ENCODE measurements at regions not wholly inside any gene's neighbourhood (a gene's known extent, or its start where the extent isn't known, plus 50 kb on each side); places are given as distances from the start of the nearest gene placed in this dataset.

DNA sequence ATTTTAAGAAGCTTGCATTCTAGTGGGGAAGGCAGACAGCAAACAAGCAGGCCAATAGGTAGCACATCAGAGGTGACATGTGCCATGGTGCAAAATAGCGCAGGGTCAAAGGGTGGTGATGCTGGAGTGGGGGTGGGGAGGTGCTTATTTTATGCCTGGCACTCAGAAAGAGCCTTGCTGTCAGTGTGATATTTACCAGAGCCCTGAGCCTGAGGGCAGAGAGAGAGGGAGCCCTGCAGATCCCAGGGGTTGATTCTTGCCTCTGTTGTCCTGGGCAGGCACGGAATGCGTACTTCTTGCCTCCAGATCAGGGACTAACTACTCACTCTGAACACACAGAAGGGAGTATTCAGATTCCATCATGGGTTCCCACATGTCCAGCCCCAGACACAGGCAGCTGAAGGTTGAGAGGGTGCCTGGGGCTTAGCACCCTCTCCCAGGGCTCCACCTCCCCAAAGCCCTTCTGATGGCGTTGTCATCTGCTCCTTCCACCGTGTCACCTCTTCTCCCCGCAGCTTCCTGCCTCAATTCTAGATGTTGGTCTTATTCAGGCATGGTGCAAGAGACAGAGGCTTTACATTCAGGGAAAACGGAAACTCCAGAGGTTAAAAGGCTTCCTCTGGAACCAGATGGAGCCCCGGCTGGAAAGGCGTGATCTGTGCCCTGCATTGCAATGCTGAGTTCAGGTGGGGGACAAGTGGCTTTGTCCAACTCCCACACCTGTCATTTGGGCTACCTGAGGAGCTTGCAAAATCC is 252.3 kb downstream of the HAUS1 start:
- TF ChIP-seq, protein P1, sequence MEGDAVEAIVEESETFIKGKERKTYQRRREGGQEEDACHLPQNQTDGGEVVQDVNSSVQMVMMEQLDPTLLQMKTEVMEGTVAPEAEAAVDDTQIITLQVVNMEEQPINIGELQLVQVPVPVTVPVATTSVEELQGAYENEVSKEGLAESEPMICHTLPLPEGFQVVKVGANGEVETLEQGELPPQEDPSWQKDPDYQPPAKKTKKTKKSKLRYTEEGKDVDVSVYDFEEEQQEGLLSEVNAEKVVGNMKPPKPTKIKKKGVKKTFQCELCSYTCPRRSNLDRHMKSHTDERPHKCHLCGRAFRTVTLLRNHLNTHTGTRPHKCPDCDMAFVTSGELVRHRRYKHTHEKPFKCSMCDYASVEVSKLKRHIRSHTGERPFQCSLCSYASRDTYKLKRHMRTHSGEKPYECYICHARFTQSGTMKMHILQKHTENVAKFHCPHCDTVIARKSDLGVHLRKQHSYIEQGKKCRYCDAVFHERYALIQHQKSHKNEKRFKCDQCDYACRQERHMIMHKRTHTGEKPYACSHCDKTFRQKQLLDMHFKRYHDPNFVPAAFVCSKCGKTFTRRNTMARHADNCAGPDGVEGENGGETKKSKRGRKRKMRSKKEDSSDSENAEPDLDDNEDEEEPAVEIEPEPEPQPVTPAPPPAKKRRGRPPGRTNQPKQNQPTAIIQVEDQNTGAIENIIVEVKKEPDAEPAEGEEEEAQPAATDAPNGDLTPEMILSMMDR (IDR thresholded peaks at IDR 0.05; ENCODE audit: borderline replicate concordance, extremely low read depth, low read length, poor library complexity, severe bottlenecking): no peak
- no peak for TF ChIP-seq EZH2 (IDR thresholded peaks at IDR 0.05; ENCODE audit: borderline replicate concordance, low read depth, low read length, severe bottlenecking)

Data from DND-41 (cell line).